SK-MEL-5 (cell line): ENCODE measurements at regions not wholly inside any gene's neighbourhood (a gene's known extent, or its start where the extent isn't known, plus 50 kb on each side); places are given as distances from the start of the nearest gene placed in this dataset.

Experiments used
- DNase-seq: peaks from one replicate; pipeline ENCODE4 v3.0.0-alpha.2; 2016; ENCODE audit warnings: low read depth, low spot score
- in situ Hi-C: cut with HindIII; loops from 2 replicates; pipeline ENCODE4 v1.10.0; 2016; ENCODE audit warnings: low sequenced_read_pairs, high pct_unique_total_duplicates, low pct_unique_long_range_greater_than_20kb

DNA sequence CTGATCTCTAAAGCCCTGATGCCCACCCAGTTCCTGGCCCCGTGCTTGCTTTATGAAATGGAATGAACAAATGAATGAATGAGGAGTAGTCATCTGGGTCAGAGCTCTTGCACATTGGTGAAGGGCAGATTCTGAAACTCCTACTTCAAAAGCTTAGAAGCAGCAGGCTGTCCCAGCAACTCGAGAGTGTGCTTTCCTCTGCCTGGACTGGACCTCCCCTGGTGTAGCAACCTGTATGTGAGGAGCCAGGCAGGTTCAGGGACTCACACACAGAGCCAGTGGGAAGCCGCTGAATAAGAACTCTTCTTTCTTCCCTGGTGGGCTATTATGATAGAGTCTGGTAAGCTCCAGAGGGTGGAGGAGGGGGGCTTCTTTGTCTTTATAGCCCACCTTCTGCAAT, 396.4 kb downstream of the CDK5RAP2 start:
- DNase-seq = no peak
- in situ Hi-C loops = no loop called here

- in situ Hi-C loops = no loop called here
Measured at GRCh38 chr9:120182011-120182410, 398.0 kb downstream of the CDK5RAP2 start.

DNA sequence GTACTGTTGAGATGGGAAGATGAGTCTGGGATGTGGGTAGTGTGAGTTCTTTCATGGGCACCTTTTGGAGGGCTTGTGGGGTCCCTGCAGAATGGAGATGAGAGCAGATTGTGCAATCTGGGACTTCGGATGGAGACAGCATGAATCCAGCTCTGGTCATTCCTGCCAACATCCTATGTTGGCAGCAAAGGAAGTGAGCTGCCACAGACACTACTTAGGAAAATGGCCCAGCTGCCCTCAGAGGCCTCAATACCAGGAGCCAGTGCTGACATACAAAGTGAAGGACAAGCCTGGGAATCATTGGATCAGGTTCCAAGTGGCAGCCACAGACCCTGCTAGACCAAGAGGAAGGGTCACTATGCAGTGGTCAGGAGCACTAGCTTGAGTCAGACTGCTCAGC, 402.8 kb downstream of the CDK5RAP2 start:
- in situ Hi-C loops = no loop called here
- no peak for DNase-seq

More at GRCh38 chr9:120182011-120182410, 398.0 kb downstream of the CDK5RAP2 start:
- no peak for DNase-seq

DNA sequence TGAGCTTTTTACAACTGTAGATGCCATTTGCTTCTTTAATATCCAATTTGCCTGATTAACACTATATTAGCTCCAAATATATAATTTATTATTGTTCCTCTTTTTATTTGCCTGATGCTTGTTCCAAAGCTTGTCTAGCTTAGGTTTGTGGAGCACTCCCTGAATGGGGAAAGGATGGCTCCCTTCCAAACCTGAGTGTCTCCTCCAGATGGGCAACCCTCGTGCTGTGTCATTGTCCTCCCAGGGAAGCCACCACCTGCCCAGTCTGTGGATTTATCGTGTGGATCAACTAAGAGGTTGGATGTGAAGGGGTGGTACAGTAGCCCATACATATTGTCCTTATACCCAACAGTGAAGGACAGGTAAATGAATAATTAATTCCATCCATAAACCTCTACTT, 404.9 kb downstream of the CDK5RAP2 start:
- in situ Hi-C loops = no loop called here

DNA sequence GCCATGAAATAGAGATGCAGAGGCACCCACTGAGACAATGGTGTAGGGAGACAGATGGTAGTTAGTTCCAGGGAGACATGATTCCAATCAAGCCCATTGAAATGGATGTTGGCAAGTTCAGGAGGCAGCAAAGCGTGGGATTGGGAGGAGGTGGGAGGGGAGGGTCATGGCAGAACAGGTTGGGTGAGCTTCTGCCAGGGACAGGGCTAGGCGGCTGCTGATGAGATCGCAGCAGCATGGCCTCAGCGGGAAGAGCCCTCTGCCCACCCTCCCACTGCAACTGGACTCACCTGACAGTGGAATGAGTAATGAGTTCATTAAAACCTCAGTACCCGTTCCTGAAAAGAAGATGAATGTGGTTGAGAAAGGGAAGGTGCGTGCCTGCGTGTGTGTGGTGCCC, 418.2 kb downstream of the CDK5RAP2 start:
- in situ Hi-C loops = no loop called here

More for the DNA sequence above, 404.9 kb downstream of the CDK5RAP2 start:
- DNase-seq = no peak

GRCh38 chr9:120158221-120158620, 421.7 kb downstream of the CDK5RAP2 start:
- DNase-seq = no peak
- in situ Hi-C loops = no loop called here

More for the DNA sequence above, 418.2 kb downstream of the CDK5RAP2 start:
- DNase-seq = no peak

GRCh38 chr9:120156376-120156775, 423.6 kb downstream of the CDK5RAP2 start:
- no peak for DNase-seq
- in situ Hi-C loops = no loop called here

DNA sequence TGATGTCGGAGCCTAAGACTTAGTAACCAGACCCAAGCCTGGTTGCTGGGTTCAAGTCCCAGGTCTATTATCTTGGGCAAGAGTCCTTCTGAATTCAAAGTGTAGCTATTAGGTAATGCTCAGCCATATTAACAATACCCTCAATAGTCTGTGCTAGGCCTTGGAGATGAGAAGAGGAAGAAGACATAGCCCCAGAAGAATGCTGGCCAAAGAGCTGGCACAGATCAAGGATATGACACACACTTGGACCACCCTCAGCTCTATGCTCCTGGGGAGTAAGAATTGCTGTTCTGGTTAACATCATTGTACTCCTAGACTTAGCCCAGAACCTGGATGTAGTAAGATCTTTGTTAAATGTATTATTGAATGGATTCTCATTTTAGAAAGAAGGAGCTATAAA, 426.7 kb downstream of the CDK5RAP2 start:
- no peak for DNase-seq
- in situ Hi-C loops = no loop called here

GRCh38 chr9:120152295-120152694, 427.7 kb downstream of the CDK5RAP2 start:
- peak; percentile 54 for DNase-seq
- in situ Hi-C loops = no loop called here

DNA sequence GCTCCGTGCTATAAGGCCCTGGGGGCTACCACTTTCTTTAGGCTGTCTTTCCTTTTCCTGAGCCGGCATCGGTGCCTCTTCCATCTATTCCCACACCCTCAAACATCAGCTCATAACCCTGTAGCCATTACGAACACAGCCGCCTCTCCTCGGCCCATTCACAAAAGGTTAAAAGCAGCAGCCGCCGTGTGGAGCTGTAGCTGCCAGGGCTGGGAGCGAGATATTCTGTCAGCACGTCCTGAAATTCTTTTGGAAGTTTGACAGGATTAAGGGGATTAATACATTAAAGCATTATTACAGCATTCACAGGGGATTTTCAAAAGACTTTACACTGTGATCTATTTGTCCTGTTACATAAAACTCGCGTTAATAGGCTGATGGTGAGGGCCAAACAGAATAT, 428.2 kb downstream of the CDK5RAP2 start:
- DNase-seq = no peak
- in situ Hi-C loops = no loop called here

GRCh38 chr9:120151149-120151548, 428.8 kb downstream of the CDK5RAP2 start:
- in situ Hi-C loops = no loop called here
- DNase-seq = no peak

GRCh38 chr9:120138955-120139354, 441.0 kb downstream of the CDK5RAP2 start:
- in situ Hi-C loops = no loop called here
- no peak for DNase-seq

DNA sequence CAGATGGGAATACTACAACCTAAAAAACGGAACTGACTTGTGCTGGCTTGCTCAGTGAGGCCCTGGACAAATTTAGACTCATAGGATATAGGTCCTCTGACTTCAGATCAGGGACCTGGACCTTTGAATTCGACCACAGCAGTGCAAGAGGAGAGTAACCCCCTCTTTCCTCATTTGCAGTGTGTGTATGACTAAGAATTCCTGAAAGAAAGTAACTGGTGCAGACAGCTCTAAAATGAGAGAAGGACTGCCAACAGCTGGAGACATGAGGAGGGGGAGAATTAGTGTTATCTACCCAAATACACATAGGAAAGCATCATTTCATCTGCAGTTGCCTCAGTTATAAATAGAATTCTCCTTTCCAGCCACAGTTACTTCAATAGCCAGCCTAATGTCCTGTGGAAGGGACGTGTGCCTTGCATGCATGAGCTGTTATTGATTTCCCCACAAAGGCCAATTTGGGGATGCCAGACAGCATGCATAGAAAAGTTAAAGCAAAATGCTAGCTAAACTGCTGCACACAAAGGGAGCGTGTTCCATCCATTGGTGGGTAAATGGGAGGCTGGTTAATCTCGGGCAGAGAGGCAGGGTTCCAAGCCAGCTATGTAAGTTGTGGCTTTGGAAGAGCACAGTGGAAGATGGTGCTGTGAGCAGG, 442.7 kb downstream of the CDK5RAP2 start:
- DNase-seq = no peak
- in situ Hi-C loops = no loop called here

DNA sequence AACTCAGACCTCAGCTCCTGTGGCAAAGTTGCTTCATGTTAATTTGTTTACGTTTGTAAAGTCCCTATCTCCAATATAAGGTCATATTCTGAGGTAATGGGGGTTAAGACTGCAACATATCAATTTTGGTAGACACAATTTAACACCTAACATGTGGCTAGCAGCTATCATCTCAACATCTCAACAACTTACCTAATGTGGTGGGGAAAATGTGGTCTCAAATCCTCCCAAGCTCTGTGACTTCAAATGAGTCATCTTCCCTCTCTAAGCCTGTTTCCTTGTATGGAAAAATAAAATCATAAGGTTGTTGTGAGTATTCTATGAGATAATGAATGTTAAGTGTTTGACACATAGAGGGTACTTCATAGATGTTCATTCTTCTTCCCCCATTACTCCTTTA, 443.3 kb downstream of the CDK5RAP2 start:
- no peak for DNase-seq
- in situ Hi-C loops = no loop called here

GRCh38 chr9:120117081-120117480, 462.9 kb downstream of the CDK5RAP2 start:
- no peak for DNase-seq
- in situ Hi-C loops = no loop called here

GRCh38 chr9:120110520-120110919, 469.4 kb downstream of the CDK5RAP2 start:
- in situ Hi-C loops = no loop called here

DNA sequence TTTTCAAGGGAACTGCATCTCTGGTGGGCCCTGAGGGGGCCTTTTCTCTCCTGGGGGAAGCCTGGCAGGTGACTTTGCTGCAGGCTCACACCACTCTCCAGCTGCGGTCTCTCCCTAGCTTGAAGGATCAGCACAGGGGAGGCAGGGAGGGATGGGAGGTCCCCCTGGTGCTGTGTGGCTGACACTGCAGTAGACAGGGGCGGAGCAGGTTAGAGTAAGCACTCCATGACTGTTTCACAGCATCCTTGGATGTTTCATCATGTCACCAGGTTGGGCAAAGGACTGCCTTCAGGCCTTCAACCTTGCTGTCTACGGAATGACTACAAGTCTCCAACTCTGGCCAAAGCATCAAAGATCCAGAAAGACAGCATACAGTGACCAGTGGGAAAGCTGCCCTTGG, 470.7 kb downstream of the CDK5RAP2 start:
- peak; percentile 44 for DNase-seq
- in situ Hi-C loops = no loop called here

More at GRCh38 chr9:120110520-120110919, 469.4 kb downstream of the CDK5RAP2 start:
- DNase-seq = no peak

GRCh38 chr9:120107138-120107537, 472.8 kb downstream of the CDK5RAP2 start:
- in situ Hi-C loops = no loop called here

GRCh38 chr9:120104771-120105170, 475.2 kb downstream of the CDK5RAP2 start:
- no peak for DNase-seq
- in situ Hi-C loops = no loop called here

More at GRCh38 chr9:120107138-120107537, 472.8 kb downstream of the CDK5RAP2 start:
- peak; percentile 7 for DNase-seq

DNA sequence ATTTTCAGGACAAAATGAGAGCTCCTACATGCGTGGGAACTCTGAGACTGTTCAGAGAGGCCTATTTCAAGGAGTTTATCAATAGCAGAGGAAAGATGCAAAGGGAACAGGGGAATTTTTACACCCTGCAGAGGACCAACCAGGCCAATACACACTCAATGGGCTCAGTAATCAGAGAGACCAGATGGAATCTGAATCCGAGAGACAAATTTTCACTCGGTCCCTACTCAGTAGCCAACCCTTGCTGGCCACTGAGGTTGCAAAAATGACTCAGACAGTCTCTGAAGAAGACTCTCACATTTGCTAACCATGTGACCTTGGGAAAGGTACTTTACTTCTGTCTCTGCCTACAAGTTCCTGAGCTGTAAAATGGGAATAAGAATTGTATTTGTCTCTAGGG, 479.4 kb downstream of the CDK5RAP2 start:
- DNase-seq = no peak
- in situ Hi-C loops = no loop called here
